ENCODE measurements at regions not wholly inside any gene's neighbourhood (a gene's known extent, or its start where the extent isn't known, plus 50 kb on each side); places are given as distances from the start of the nearest gene placed in this dataset.

- no peak for ATAC-seq (ENCODE audit: low read depth)
- no peaks in the 10 kb centered on the region for H3K9me3 Mint-ChIP-seq
- POLR2A ChIA-PET, result no interaction called here
- H3K27ac Mint-ChIP-seq, result no peak overlapping the region
- no peak for DNase-seq
- no peak overlapping the region for H3K4me3 Mint-ChIP-seq
- peaks cover 2% of the 10 kb centered on the region for H3K27me3 Mint-ChIP-seq
- no peaks in the 10 kb centered on the region for H3K4me1 Mint-ChIP-seq
- H3K36me3 Mint-ChIP-seq, result no peaks in the 10 kb centered on the region
Observed at GRCh38 chr10:111767661-111768060, 415.9 kb downstream of the GPAM start.

- POLR2A ChIA-PET, result no interaction called here
- no peak overlapping the region for H3K27ac Mint-ChIP-seq
- H3K36me3 Mint-ChIP-seq, result no peaks in the 10 kb centered on the region
- H3K4me3 Mint-ChIP-seq, result no peak overlapping the region
- no peaks in the 10 kb centered on the region for H3K9me3 Mint-ChIP-seq
- DNase-seq (no peak), ATAC-seq (ENCODE audit: low read depth) (no peak)
- no peaks in the 10 kb centered on the region for H3K4me1 Mint-ChIP-seq
- H3K27me3 Mint-ChIP-seq, result no peaks in the 10 kb centered on the region
Observed at GRCh38 chr10:111773950-111774349, 409.6 kb downstream of the GPAM start.

DNA sequence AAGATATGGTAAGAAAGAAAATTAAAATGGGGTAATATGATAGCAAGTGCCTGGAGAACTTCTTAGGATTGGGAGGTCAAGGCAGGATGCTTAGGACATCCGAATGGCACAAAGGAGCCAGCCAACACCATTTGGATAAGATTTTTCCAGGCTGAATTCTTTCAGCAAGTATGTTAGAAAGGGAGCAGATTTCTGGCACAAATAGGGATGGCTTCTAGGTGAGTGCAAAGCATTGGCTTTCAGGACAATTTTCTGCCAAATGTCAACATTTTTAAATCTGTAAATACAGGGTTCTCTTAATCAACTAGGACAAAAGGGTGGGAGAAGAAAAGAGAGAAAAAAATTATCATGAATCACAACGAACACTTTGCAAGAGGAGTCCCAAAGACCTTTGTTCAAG, 409.1 kb downstream of the GPAM start:
- POLR2A ChIA-PET, result no interaction called here
- DNase-seq (no peak), ATAC-seq (ENCODE audit: low read depth) (no peak)
- H3K27ac Mint-ChIP-seq, result no peak overlapping the region
- H3K4me3 Mint-ChIP-seq, result no peak overlapping the region
- no peaks in the 10 kb centered on the region for H3K9me3 Mint-ChIP-seq
- no peaks in the 10 kb centered on the region for H3K27me3 Mint-ChIP-seq
- H3K4me1 Mint-ChIP-seq, result no peaks in the 10 kb centered on the region
- no peaks in the 10 kb centered on the region for H3K36me3 Mint-ChIP-seq

DNA sequence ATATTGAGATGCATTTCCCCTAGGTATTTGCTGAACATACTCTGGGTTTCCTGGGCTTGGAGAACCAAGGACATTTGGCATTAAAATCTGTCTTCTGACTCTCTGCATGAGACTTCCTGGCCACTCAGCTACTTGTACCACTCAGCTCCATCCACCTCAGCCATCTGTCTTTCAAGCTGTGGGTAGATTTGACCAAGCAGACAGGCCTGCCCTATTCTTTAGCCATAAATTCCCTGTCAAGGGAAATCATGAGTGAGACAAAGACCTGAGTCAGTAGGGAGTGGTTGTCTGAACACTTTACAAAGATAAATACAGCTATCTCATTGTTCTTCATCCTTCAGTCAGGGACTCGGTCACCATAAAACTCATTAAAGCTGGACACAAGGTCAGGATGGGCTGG, 399.1 kb downstream of the GPAM start:
- Mint-ChIP-seq H3K9me3 (no peaks in the 10 kb centered on the region), H3K4me1 (no peaks in the 10 kb centered on the region), H3K27ac (no peak overlapping the region), H3K4me3 (no peak overlapping the region), H3K27me3 (no peaks in the 10 kb centered on the region), H3K36me3 (no peaks in the 10 kb centered on the region)
- ATAC-seq (ENCODE audit: low read depth) (no peak), DNase-seq (no peak)
- POLR2A ChIA-PET, result no interaction called here

- ATAC-seq (ENCODE audit: low read depth), result no peak
- Mint-ChIP-seq H3K9me3 (no peaks in the 10 kb centered on the region), H3K27ac (no peak overlapping the region), H3K4me1 (no peaks in the 10 kb centered on the region), H3K36me3 (no peaks in the 10 kb centered on the region), H3K4me3 (no peak overlapping the region), H3K27me3 (peaks cover under 1% of the 10 kb centered on the region)
- DNase-seq, result no peak
- POLR2A ChIA-PET, result no interaction called here
Observed at GRCh38 chr10:111784946-111785465, 398.6 kb downstream of the GPAM start.

DNA sequence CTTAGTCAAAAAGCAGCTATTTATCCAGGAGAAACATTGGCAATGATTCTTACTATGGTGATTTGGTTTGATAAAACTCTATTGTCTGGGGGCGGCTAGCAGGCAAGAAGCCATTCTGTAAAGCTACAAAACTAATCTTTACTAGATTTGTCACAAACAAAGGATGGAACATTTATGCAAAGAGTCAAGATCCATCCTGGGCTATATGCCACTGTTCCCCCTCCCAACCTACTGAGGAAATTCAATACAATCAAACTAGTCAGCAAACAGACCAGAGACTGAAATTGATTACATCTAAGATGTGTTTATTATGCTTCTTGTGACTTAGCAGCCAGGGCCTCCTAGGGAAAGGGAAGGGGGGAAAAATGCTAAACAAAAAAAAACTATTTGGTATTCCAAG, 397.6 kb downstream of the GPAM start:
- H3K4me1 Mint-ChIP-seq, result no peaks in the 10 kb centered on the region
- ATAC-seq (ENCODE audit: low read depth) (no peak), DNase-seq (no peak)
- no peak overlapping the region for H3K27ac Mint-ChIP-seq
- POLR2A ChIA-PET, result no interaction called here
- H3K4me3 Mint-ChIP-seq, result no peak overlapping the region
- no peaks in the 10 kb centered on the region for H3K9me3 Mint-ChIP-seq
- H3K27me3 Mint-ChIP-seq, result peaks cover 3% of the 10 kb centered on the region
- no peaks in the 10 kb centered on the region for H3K36me3 Mint-ChIP-seq

- no peaks in the 10 kb centered on the region for H3K9me3 Mint-ChIP-seq
- POLR2A ChIA-PET, result no interaction called here
- ATAC-seq (ENCODE audit: low read depth) (no peak), DNase-seq (no peak)
- H3K27ac Mint-ChIP-seq, result no peak overlapping the region
- no peaks in the 10 kb centered on the region for H3K36me3 Mint-ChIP-seq
- no peaks in the 10 kb centered on the region for H3K4me1 Mint-ChIP-seq
- no peak overlapping the region for H3K4me3 Mint-ChIP-seq
- peaks cover 3% of the 10 kb centered on the region for H3K27me3 Mint-ChIP-seq
Observed at GRCh38 chr10:111789821-111790220, 393.7 kb downstream of the GPAM start.

DNA sequence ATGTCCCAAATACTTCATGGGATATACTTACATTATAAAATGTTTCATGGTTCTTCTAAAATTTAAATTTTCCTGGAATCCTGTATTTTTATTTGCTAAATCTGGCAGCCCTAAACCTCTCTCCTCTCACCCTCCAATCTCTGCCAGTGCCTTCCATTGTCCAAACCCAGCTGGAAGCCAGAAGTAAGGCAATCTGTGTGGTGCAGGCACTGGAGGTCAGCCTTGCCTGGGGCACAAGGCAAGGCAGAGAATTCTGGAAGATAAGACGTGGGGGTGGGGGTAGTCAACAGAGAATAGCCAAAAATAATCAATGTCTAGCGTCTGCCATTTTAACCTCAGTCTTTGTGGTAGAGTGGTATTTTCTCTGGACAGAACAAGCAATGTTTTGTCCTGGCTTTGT, 381.7 kb downstream of the GPAM start:
- Mint-ChIP-seq H3K4me1 (no peaks in the 10 kb centered on the region), H3K27ac (no peak overlapping the region), H3K9me3 (no peaks in the 10 kb centered on the region), H3K36me3 (no peaks in the 10 kb centered on the region), H3K27me3 (no peaks in the 10 kb centered on the region), H3K4me3 (no peak overlapping the region)
- DNase-seq (no peak), ATAC-seq (ENCODE audit: low read depth) (no peak)
- POLR2A ChIA-PET, result no interaction called here

DNA sequence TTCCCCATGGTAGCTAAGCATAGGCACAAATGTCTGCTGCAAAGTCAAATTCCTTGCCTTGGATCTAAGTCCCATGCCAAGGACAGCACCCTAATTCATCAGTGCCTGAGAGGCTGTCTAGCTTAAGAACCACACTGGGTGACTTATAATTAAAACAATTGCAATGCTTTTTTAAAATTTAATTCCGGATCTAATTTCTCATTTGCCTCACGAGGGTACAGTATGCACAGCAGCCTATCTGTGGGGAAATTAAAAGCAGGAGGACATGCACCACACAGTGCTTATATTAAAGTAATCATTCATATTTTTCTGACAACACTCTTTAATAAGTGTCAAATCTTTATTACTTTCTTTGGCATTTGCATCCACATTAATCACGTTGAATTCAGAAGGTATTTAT, 378.8 kb downstream of the GPAM start:
- Mint-ChIP-seq H3K27ac (no peak overlapping the region), H3K36me3 (no peaks in the 10 kb centered on the region), H3K4me3 (no peak overlapping the region), H3K27me3 (no peaks in the 10 kb centered on the region), H3K9me3 (no peaks in the 10 kb centered on the region), H3K4me1 (no peaks in the 10 kb centered on the region)
- DNase-seq (no peak), ATAC-seq (ENCODE audit: low read depth) (no peak)
- POLR2A ChIA-PET, result no interaction called here

DNA sequence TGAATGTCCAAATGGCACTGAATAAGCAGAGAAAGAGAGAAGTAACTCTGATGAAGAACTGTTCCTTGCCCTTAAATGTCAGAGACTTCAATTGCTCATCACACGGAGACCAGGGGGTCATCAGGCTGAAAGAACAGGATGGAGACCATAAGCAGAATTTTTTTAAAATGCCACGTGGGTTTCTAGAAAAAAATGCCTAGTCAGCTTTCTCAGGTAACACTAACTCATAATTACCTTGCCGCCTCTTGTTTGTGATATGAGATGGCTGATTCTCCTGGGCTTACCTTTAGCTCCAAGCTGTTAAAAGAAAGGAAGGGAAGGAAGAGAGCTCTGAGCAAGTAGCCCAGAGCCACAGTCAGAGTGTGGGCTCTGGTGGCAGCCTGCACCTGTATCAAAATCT, 372.0 kb downstream of the GPAM start:
- no peaks in the 10 kb centered on the region for H3K27me3 Mint-ChIP-seq
- no peak overlapping the region for H3K4me3 Mint-ChIP-seq
- no peaks in the 10 kb centered on the region for H3K4me1 Mint-ChIP-seq
- DNase-seq (no peak), ATAC-seq (ENCODE audit: low read depth) (no peak)
- H3K9me3 Mint-ChIP-seq, result peaks cover 2% of the 10 kb centered on the region
- POLR2A ChIA-PET, result no interaction called here
- H3K36me3 Mint-ChIP-seq, result no peaks in the 10 kb centered on the region
- H3K27ac Mint-ChIP-seq, result no peak overlapping the region

- Mint-ChIP-seq H3K27ac (no peak overlapping the region), H3K4me1 (no peaks in the 10 kb centered on the region), H3K9me3 (no peaks in the 10 kb centered on the region), H3K36me3 (no peaks in the 10 kb centered on the region), H3K4me3 (no peak overlapping the region), H3K27me3 (no peaks in the 10 kb centered on the region)
- DNase-seq (no peak), ATAC-seq (ENCODE audit: low read depth) (no peak)
- POLR2A ChIA-PET, result no interaction called here
Observed at GRCh38 chr10:111820471-111820870, 363.1 kb downstream of the GPAM start.

- no peak overlapping the region for H3K4me3 Mint-ChIP-seq
- no peak for ATAC-seq (ENCODE audit: low read depth)
- no peak overlapping the region for H3K27ac Mint-ChIP-seq
- no peaks in the 10 kb centered on the region for H3K36me3 Mint-ChIP-seq
- peaks cover 2% of the 10 kb centered on the region for H3K27me3 Mint-ChIP-seq
- H3K4me1 Mint-ChIP-seq, result no peaks in the 10 kb centered on the region
- POLR2A ChIA-PET, result no interaction called here
- H3K9me3 Mint-ChIP-seq, result no peaks in the 10 kb centered on the region
- DNase-seq, result no peak
Observed at GRCh38 chr10:111821871-111822270, 361.7 kb downstream of the GPAM start.

- no peaks in the 10 kb centered on the region for H3K4me1 Mint-ChIP-seq
- no peaks in the 10 kb centered on the region for H3K9me3 Mint-ChIP-seq
- H3K27me3 Mint-ChIP-seq, result peaks cover 2% of the 10 kb centered on the region
- H3K27ac Mint-ChIP-seq, result no peak overlapping the region
- no peaks in the 10 kb centered on the region for H3K36me3 Mint-ChIP-seq
- ATAC-seq (ENCODE audit: low read depth), result no peak
- POLR2A ChIA-PET, result no interaction called here
- DNase-seq, result no peak
- no peak overlapping the region for H3K4me3 Mint-ChIP-seq
Observed at GRCh38 chr10:111822661-111823060, 360.9 kb downstream of the GPAM start.

- H3K4me1 Mint-ChIP-seq, result no peaks in the 10 kb centered on the region
- H3K4me3 Mint-ChIP-seq, result no peak overlapping the region
- H3K27ac Mint-ChIP-seq, result no peak overlapping the region
- ATAC-seq (ENCODE audit: low read depth) (no peak), DNase-seq (no peak)
- no peaks in the 10 kb centered on the region for H3K36me3 Mint-ChIP-seq
- POLR2A ChIA-PET, result no interaction called here
- peaks cover 2% of the 10 kb centered on the region for H3K27me3 Mint-ChIP-seq
- no peaks in the 10 kb centered on the region for H3K9me3 Mint-ChIP-seq
Observed at GRCh38 chr10:111824128-111824527, 359.4 kb downstream of the GPAM start.

GRCh38 chr10:111830359-111830758, 353.2 kb downstream of the GPAM start:
- Mint-ChIP-seq H3K9me3 (no peaks in the 10 kb centered on the region), H3K27me3 (peaks cover 2% of the 10 kb centered on the region), H3K4me1 (no peaks in the 10 kb centered on the region), H3K4me3 (no peak overlapping the region), H3K36me3 (no peaks in the 10 kb centered on the region), H3K27ac (no peak overlapping the region)
- no peak for DNase-seq
- POLR2A ChIA-PET, result no interaction called here
- ATAC-seq (ENCODE audit: low read depth), result no peak
